ENCODE measurements at regions not wholly inside any gene's neighbourhood (a gene's known extent, or its start where the extent isn't known, plus 50 kb on each side); places are given as distances from the start of the nearest gene placed in this dataset.

DNA sequence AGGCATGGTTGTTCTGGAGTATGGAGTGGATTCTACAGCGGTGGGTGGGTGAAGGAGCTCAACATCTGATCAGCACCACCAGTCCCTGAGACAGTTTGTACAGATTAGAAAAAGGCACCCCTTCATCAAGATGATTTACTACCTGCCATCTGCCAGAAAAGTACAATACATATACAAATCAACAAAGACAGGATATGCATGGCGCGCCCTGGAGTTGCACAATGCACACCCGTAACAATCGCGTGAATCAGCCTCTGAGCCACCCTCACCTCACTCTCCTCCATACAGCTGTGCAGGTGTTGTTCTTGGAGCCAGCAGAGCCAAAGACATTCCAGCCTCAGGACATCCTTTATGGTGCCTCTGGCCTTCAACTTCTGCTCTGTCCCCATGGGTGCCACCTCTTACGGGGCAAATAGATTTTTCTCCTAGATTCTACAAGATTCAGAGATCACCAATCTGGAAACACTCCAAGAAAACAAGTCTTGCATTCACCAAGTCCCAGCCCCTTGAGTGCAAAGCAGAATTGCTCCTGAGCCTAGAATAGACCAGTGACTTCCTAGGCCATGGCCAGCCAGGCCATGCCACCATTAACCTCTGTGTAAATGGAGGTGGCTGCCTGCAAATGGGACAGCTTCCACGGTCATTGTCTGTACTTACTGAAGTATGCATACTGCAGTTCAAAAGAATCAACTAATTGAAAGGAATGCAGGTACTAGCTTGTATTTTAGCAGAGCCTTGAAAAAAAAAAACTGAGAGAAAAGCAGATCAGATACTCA is 490.9 kb downstream of the SOX6 start:
- H3K4me3 Mint-ChIP-seq: no peak overlapping the region
- ATAC-seq: no peak
- H3K27ac Mint-ChIP-seq: no peak overlapping the region
- no peak for DNase-seq
- no peaks in the 10 kb centered on the region for H3K4me1 Mint-ChIP-seq
- peaks cover 4 to 14% of the 10 kb centered on the region in 2 donors for H3K9me3 Mint-ChIP-seq
- H3K27me3 Mint-ChIP-seq: peaks cover 6% of the 10 kb centered on the region

DNA sequence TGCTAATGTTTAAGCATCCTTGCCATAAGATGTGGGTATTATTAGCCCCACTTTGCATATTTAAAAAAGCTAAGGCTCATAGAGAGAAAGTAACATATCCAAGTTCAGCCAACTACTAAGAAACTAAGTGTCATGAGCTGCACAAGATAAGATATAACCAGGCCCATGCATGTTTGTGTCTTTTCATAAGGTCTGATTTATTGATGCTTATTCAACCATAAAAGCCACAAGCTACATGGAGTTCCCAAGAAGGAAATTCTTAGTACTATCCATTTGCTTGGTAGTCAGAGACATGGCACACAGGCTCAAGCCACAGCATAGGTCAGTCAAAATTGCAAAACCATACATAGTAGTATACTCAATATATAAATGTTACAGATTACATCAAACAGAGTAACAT is 488.5 kb downstream of the SOX6 start:
- H3K27me3 Mint-ChIP-seq: peaks cover 9% of the 10 kb centered on the region
- no peaks in the 10 kb centered on the region for H3K4me1 Mint-ChIP-seq
- H3K9me3 Mint-ChIP-seq: peaks cover 0 to 8% of the 10 kb centered on the region in 2 donors
- no peak overlapping the region for H3K27ac Mint-ChIP-seq
- DNase-seq: no peak
- ATAC-seq: no peak
- no peak overlapping the region for H3K4me3 Mint-ChIP-seq

DNA sequence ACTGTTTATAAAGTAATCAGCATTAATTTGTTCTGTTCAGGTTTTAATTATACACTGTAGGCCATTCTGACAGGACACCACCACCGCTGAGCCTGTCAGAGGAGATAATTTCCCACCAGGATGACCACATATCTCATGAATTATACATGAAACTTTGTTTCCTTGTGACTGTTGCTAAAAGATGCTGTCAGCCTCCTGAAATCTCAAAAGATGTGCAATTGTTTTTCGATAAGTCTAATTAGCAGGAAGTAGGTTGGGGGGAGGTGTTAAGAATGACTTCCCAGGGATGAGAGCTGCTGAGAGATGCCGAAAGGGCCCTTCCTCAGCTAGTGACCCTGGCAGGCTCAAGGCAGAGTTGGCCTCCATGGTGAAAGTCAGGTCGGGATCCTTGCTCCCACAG is 485.4 kb downstream of the SOX6 start:
- H3K27me3 Mint-ChIP-seq: peaks cover 9% of the 10 kb centered on the region
- H3K4me1 Mint-ChIP-seq: no peaks in the 10 kb centered on the region
- H3K4me3 Mint-ChIP-seq: no peak overlapping the region
- ATAC-seq (no peak), DNase-seq (no peak)
- H3K9me3 Mint-ChIP-seq: peaks cover 0 to 8% of the 10 kb centered on the region in 2 donors
- no peak overlapping the region for H3K27ac Mint-ChIP-seq

DNA sequence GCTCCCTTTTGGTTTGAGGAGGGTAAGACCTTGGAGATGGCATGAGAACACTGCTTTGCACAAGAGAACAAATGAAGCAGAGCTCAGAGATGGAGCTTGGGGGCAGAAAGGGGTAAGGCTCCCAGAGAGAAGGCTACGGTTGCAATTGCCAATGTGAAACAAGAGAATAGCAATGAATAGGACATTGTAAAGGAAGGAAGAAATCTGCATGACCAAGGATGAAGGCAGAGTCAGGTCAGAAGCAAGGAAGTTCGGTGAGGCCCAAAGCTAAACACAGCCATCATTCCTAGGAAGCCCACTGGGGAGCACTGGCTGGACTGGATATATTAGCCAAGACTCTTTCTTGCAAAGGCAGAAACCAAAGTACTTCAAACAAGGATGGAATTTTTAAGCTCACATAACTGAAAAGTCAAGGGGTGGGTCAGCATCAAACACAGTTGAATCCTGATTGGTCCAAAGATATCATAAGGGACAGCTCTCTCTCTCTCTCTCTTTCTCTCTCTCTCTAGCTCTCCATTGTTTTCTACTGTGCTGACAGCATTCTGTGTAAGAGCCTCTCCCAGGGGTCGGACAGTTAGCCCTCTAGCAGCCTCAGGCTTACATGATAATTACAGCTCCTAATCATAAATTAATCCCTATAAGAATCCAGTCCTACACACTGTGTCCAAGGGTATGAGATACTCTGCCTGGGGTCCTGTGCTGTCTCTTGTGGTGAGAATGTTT is 484.3 kb downstream of the SOX6 start:
- DNase-seq (no peak), ATAC-seq (no peak)
- Mint-ChIP-seq H3K4me3 (no peak overlapping the region), H3K27me3 (peaks cover 9% of the 10 kb centered on the region), H3K4me1 (no peaks in the 10 kb centered on the region), H3K27ac (no peak overlapping the region), H3K9me3 (peaks cover 0 to 8% of the 10 kb centered on the region in 2 donors)

DNA sequence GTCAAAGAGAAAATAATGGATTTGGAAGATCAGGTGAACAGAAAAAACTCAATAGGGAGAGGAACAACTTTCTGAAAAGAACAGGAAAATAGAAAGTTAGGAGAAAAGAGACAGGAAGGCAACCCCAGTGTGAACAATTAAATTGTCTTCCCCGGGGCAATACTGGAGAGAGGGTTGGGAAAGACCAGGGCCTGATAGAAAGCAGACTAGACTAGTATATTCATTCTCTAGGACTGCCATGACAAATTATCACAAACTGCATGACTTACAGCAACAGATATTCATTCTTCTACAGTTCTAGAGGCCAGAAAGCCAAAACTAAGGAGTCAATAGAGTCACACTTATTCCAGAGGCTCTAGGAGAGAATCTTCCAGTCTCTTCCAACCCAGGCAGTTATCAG is 482.8 kb downstream of the SOX6 start:
- peaks cover 1 to 6% of the 10 kb centered on the region in 2 donors for H3K9me3 Mint-ChIP-seq
- no peak for DNase-seq
- H3K4me3 Mint-ChIP-seq: no peak overlapping the region
- H3K4me1 Mint-ChIP-seq: no peaks in the 10 kb centered on the region
- peaks cover 9% of the 10 kb centered on the region for H3K27me3 Mint-ChIP-seq
- H3K27ac Mint-ChIP-seq: no peak overlapping the region
- no peak for ATAC-seq

DNA sequence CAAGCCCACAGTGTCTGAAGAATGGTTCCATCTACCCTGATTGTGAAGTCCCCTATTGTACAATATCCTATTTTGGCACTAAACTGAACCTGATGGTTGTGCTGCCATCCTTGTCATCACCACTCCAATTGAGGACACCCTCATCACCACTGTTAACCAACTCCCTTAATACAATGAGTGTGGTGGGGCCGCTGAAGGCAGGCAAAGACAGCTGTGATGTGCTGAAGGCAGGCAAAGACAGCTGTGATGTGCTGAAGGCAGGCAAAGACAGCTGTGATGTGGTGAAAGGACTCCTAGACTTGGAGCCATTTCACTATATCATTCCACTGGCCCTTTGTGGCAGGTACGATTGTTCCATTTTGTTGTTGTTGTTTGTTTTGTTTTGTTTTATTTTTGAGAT is 481.6 kb downstream of the SOX6 start:
- Mint-ChIP-seq H3K27me3 (peaks cover 9% of the 10 kb centered on the region), H3K9me3 (peaks cover 0 to 5% of the 10 kb centered on the region in 2 donors), H3K27ac (no peak overlapping the region), H3K4me1 (no peaks in the 10 kb centered on the region), H3K4me3 (no peak overlapping the region)
- DNase-seq: no peak
- ATAC-seq: no peak

DNA sequence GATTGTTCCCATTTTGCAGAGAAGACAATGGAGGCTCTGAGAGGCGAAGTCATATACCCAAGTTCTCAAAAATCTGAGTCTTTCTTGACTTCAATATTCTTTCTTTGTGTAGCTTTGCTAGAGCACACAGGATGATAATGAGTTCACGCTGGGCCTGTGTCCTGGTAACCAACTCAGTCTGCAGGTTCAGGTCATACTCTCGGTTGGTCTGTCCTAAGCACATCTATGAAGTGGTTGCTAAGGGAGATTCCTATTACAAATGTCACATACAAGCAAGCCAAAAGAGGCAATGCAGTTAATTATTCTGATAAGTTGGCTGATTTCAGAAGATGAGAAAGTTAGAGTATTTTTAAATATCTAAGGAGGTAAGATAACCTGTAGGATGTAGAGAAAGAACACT is 481.0 kb downstream of the SOX6 start:
- ATAC-seq: no peak
- Mint-ChIP-seq H3K27ac (no peak overlapping the region), H3K9me3 (peaks cover 0 to 5% of the 10 kb centered on the region in 2 donors), H3K27me3 (peaks cover 9% of the 10 kb centered on the region), H3K4me3 (no peak overlapping the region), H3K4me1 (no peaks in the 10 kb centered on the region)
- DNase-seq: no peak

DNA sequence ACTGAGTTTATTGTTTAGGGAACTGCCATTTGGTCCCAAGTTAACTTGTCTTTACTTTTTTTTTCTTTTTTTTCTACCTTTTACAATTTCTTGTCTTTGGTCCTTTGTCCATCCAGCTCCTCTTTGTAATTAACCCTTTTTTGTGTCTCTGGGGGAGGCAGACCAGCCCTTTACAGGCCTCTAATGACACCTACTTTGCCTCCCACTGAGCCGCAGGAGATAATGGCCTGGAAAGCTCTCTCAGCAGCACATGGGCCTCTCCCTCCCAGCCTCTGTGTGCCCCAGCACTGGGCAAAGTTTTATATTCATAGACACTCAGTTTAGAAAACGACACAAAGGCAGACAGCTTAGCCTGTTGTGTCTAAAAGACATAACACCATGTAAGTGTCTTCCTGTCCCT is 480.4 kb downstream of the SOX6 start:
- peaks cover 0 to 5% of the 10 kb centered on the region in 2 donors for H3K9me3 Mint-ChIP-seq
- no peak for DNase-seq
- H3K4me3 Mint-ChIP-seq: no peak overlapping the region
- no peaks in the 10 kb centered on the region for H3K4me1 Mint-ChIP-seq
- no peak for ATAC-seq
- H3K27ac Mint-ChIP-seq: no peak overlapping the region
- H3K27me3 Mint-ChIP-seq: peaks cover 9% of the 10 kb centered on the region

DNA sequence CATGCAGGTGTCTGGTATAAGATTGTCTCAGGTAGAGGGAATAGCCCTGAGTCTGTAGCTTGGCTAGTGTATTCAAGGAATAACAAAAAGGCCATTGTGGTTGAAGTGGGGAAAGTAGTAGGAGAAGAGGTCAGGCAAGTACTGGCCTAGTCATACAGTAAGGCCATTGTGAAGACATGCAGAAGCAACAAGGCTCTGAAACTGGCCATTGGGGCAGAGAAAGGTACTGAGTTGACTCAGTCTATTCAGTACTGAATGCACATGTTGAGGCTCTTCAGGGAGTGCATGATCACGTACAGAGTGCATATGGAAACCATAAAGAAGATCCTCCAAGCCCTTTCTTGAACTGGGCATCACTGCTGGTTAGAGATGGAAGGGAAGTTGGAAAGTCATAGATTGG is 477.6 kb downstream of the SOX6 start:
- ATAC-seq (no peak), DNase-seq (no peak)
- H3K27me3 Mint-ChIP-seq: peaks cover 11% of the 10 kb centered on the region
- peak overlapping the region in 1 of 2 donors; percentile 23 for H3K27ac Mint-ChIP-seq
- H3K9me3 Mint-ChIP-seq: peaks cover 0 to 5% of the 10 kb centered on the region in 2 donors
- H3K4me1 Mint-ChIP-seq: no peaks in the 10 kb centered on the region
- H3K4me3 Mint-ChIP-seq: no peak overlapping the region

DNA sequence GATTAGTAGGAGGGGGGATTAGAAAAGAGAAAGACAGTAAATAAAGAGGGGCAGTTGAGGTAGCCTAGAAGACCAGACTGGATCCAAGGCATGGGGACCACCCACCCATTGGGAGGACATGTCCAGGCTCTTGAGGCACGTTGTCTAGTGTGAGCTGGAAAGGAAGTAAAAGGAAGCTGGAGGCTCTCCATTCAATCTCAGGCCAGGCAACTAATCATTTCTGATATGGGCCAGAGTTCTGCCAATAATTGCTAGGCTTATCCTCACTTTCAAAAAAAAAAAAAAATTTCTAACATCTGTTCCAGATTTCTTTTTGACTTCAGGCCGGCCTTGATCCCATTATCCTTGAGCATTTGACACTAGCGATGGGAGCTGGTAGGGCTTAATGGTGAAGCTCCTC is 476.1 kb downstream of the SOX6 start:
- H3K4me3 Mint-ChIP-seq: no peak overlapping the region
- DNase-seq (no peak), ATAC-seq (no peak)
- no peak overlapping the region for H3K27ac Mint-ChIP-seq
- no peaks in the 10 kb centered on the region for H3K4me1 Mint-ChIP-seq
- H3K27me3 Mint-ChIP-seq: peaks cover 19% of the 10 kb centered on the region
- peaks cover 0 to 5% of the 10 kb centered on the region in 2 donors for H3K9me3 Mint-ChIP-seq

DNA sequence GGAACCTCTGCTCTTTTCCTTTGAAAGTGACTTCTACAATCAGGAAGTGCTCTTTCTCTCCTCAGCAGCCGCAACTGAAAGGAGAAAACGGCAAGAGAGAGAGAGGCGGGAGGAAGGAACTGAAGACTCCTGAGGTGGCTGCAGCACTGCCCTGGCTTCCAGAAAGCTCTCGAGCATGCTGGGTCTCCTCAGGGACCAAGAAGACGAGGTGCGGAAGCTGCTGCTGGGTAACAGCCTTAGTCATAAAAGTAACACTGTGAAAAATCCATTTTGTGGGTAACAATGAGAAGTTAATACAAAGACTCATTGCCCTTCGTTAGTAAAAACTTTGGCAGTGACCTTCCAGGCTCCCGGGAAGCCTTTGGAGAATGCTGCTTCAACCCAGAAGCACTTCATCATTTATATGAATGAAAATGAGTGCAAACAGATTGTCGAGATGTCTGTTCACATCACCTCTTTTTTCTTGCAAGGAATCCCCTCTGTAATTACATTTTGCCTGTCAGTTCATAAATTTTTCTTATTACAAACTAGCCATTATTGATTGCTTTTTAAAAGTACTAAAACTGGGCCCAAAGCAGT is 473.4 kb downstream of the SOX6 start:
- Mint-ChIP-seq H3K4me3 (no peak overlapping the region), H3K4me1 (no peaks in the 10 kb centered on the region), H3K9me3 (peaks cover 0 to 5% of the 10 kb centered on the region in 2 donors), H3K27ac (no peak overlapping the region), H3K27me3 (peaks cover 19% of the 10 kb centered on the region)
- ATAC-seq (no peak), DNase-seq (no peak)

DNA sequence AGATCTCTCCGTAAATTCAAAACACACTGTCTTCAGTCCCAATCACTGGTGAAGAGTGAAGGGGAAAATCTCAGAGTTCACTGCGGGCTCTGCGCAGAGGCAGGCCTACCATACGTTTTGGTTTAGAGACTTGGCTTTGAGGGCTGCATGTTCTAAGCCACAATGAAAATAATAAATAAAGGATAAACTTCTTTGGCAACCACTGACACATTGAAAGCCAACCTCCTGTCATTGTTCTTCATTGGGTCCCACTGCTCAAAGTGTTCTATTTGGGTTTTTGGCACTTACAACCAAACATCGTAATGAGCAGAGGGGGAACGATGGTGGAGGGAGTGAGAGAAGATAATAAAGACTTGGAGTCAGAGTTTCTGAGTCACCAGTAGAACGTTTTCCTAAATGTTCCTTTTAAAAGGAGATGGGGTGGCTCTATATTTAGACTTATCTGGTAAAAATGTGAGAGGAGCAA is 472.9 kb downstream of the SOX6 start:
- Mint-ChIP-seq H3K27ac (no peak overlapping the region), H3K9me3 (peaks cover 0 to 3% of the 10 kb centered on the region in 2 donors), H3K4me3 (no peak overlapping the region), H3K27me3 (peaks cover 19% of the 10 kb centered on the region), H3K4me1 (no peaks in the 10 kb centered on the region)
- no peak for DNase-seq
- ATAC-seq: no peak

DNA sequence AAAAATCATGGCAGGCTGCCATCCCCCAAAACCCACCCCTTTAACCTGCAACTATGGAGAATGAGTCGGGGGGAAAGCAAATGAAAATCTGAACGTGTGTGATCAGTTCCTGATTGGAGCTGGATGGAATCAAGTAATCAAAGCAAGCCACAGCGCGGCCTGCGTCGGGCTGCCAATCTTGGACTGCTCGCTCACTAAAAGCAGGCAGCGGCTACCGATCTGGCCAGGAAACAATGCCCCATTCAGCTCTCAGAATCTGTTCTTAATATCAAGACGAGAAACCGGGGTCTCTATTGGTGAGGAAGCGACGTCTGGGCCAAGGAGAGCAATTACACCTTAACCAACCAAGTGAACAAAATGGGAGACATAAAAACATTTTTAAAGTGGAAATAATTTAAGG is 472.2 kb downstream of the SOX6 start:
- no peak for DNase-seq
- ATAC-seq: no peak
- Mint-ChIP-seq H3K4me1 (no peaks in the 10 kb centered on the region), H3K27ac (no peak overlapping the region), H3K9me3 (no peaks in the 10 kb centered on the region), H3K4me3 (no peak overlapping the region), H3K27me3 (peaks cover 19% of the 10 kb centered on the region)

DNA sequence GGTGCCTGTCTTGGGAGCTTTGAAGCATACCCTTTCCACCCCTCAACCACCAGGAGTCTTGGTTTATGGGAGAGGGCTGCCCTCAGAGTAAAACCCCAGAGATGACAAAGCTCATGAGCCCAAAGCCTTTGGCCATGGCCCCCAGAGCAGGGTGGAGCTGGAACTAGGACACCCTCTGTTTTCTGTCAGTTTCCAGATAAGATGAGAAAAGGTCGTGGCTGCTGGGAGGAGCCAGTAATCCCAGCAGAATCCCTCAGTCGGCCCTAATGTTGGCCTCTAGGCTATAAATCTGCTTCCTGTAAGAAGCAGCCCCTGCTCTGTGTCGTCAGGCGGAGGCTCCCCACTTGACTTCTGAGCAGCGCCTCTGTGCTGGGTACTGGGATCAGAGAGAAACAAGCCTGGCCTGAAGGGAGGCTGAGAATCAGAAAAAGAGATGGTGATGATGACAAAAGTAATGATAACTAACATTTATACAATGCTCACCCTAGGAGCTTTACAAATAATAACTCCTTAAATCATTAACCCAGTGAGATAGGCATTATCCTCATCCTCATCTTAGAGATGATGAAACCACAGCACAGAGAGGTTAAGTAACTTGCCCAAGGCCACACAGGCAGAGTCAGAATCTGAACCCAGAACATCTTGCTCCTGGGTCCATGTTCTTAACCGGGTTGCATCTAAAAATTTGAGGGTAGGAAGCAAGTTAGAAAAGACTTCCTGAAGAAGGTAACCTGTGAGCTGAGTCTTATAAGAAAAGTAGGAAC is 471.4 kb downstream of the SOX6 start:
- H3K9me3 Mint-ChIP-seq: no peaks in the 10 kb centered on the region
- H3K4me1 Mint-ChIP-seq: no peaks in the 10 kb centered on the region
- no peak overlapping the region for H3K27ac Mint-ChIP-seq
- no peak for ATAC-seq
- no peak overlapping the region for H3K4me3 Mint-ChIP-seq
- DNase-seq: no peak
- H3K27me3 Mint-ChIP-seq: peaks cover 19% of the 10 kb centered on the region

DNA sequence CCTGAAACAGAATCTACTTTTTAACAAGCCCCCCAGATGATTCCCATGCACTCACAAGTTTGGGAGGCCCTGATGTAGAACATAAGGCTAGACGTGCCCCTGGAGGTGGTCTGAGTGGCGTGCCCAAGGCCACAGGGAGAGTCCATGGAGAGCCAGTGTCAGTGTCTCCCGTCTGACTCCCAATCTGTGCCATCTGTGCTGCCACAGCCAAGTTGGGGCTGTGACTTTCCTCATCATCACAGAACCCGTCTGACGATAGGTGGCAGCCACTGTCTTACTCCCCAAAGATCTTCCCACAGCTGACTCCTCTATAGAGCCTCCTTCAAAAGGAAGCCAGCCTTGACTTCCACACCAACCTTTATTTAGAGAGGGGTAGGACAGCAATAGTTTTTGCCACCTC is 470.5 kb downstream of the SOX6 start:
- H3K27ac Mint-ChIP-seq: peak overlapping the region in 1 of 2 donors; percentile 9
- peaks cover 19% of the 10 kb centered on the region for H3K27me3 Mint-ChIP-seq
- no peak overlapping the region for H3K4me3 Mint-ChIP-seq
- no peaks in the 10 kb centered on the region for H3K9me3 Mint-ChIP-seq
- H3K4me1 Mint-ChIP-seq: no peaks in the 10 kb centered on the region
- DNase-seq (no peak), ATAC-seq (no peak)
